Esophagus squamous epithelium (tissue), 4 donors: ENCODE measurements at regions not wholly inside any gene's neighbourhood (a gene's known extent, or its start where the extent isn't known, plus 50 kb on each side); places are given as distances from the start of the nearest gene placed in this dataset.

Experiments
- POLR2A ChIP-seq, 4 donors: fragments of 450-650 bp; IDR thresholded peaks; one replicate each; pipeline ENCODE4 v1.6.1; 2017; ENCODE audit warnings: antibody characterized with exemption in 4 of 4, mild to moderate bottlenecking in 4 of 4, moderate library complexity in 3 of 4
- TF ChIP-seq, protein P1 (sequence below), 6 experiments: fragments of 450-650 bp in 4 of 6; fragments of 200-600 bp in 2 of 6; sonication (generic) in 2 of 6; IDR thresholded peaks; one replicate each; pipeline ENCODE4 v1.5.1; 2016 to 2019; ENCODE audit warnings: antibody characterized with exemption in 6 of 6, mild to moderate bottlenecking in 4 of 6, moderate library complexity in 4 of 6

DNA sequence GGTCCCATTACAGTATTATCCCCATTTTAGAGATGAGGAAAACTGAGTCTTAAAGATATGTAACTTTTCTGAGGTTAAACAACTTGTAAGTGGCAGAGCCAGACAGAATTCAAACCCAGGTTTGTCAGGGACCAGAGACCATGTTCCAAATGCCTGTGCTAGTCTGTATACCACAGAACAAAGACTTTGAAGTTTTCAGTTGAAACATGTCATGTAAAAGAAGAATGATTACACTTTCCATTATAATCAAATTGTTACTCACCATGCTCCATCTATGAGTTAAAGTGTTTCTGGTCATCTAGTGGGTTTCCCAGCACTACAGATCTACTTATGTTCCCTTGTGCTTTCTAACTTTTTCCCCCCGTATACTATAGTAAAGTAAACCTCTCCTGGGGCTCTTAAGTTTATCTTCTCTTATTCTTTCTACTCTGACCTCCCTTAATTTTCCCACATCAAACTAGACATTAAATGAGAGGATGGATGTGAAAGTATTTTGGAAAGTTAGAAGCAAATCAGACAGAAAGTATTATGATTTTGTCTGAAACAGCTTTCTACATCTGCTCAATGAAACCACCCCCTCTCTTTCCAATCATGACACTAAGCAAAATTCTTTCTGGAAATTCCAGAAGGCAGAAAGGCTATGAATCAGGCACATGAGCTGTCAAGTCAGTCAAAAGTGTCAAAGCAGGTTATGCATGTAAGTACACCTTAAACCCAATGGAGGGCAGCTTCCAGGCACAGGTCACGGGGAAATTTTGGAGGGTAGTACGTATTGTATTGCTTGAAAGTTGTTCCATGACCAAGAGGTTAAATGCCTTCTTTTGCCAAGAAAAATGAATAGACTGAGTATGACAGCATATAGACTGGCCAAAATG, 132.7 kb upstream of the MAP3K7 start:
- TF ChIP-seq, protein P1, sequence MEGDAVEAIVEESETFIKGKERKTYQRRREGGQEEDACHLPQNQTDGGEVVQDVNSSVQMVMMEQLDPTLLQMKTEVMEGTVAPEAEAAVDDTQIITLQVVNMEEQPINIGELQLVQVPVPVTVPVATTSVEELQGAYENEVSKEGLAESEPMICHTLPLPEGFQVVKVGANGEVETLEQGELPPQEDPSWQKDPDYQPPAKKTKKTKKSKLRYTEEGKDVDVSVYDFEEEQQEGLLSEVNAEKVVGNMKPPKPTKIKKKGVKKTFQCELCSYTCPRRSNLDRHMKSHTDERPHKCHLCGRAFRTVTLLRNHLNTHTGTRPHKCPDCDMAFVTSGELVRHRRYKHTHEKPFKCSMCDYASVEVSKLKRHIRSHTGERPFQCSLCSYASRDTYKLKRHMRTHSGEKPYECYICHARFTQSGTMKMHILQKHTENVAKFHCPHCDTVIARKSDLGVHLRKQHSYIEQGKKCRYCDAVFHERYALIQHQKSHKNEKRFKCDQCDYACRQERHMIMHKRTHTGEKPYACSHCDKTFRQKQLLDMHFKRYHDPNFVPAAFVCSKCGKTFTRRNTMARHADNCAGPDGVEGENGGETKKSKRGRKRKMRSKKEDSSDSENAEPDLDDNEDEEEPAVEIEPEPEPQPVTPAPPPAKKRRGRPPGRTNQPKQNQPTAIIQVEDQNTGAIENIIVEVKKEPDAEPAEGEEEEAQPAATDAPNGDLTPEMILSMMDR (IDR thresholded peaks at IDR 0.05), result no peak
- no peak for TF ChIP-seq POLR2A (IDR thresholded peaks at IDR 0.05)
